ENCODE measurements at regions not wholly inside any gene's neighbourhood (a gene's known extent, or its start where the extent isn't known, plus 50 kb on each side); places are given as distances from the start of the nearest gene placed in this dataset.

- Histone ChIP-seq H3K27ac (ENCODE audit: low read length) (no peak overlapping the region), H3K9me3 (ENCODE audit: insufficient read depth, low read depth, low read length) (no peaks in the 10 kb centered on the region), H3K9ac (ENCODE audit: low read depth, low read length) (no peak overlapping the region), H3K36me3 (ENCODE audit: insufficient read depth, low read depth, low read length) (no peaks in the 10 kb centered on the region), H3K4me1 (ENCODE audit: insufficient read depth, low read length) (peaks cover 16% of the 10 kb centered on the region), H3K27me3 (ENCODE audit: insufficient read depth, low read length) (no peaks in the 10 kb centered on the region), H3K4me3 (ENCODE audit: low read length) (no peak overlapping the region)
These were observed 81.5 kb upstream of the NHSL1 start for GRCh38 chr6:138580801-138581200.

DNA sequence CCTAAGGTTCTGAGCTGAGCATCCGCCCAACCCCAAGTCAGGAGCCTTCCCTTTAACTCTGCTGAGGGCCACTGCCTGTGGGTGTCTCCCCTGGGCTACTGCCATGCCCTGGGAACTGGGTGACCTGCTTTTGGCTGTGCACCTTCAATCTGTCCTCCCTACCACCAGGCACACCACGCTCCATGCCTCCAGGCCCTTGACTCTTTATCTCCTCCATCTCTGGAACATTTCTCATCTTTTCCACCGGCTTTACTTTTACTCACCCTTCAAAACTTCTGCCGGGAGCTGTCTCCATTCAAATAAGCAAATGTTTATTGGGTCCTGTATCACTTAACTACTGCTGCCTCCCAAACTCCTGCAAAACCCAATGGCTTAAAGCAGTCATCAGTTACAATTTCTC is 83.3 kb upstream of the NHSL1 start:
- Histone ChIP-seq H3K4me3 (ENCODE audit: low read length) (no peak overlapping the region), H3K27me3 (ENCODE audit: insufficient read depth, low read length) (no peaks in the 10 kb centered on the region), H3K36me3 (ENCODE audit: insufficient read depth, low read depth, low read length) (no peaks in the 10 kb centered on the region), H3K9me3 (ENCODE audit: insufficient read depth, low read depth, low read length) (no peaks in the 10 kb centered on the region), H3K9ac (ENCODE audit: low read depth, low read length) (no peak overlapping the region), H3K27ac (ENCODE audit: low read length) (no peak overlapping the region), H3K4me1 (ENCODE audit: insufficient read depth, low read length) (peaks cover 5% of the 10 kb centered on the region)

GRCh38 chr6:138586638-138587037 is 87.3 kb upstream of the NHSL1 start:
- Histone ChIP-seq H3K27me3 (ENCODE audit: insufficient read depth, low read length) (no peaks in the 10 kb centered on the region), H3K4me3 (ENCODE audit: low read length) (no peak overlapping the region), H3K9ac (ENCODE audit: low read depth, low read length) (no peak overlapping the region), H3K9me3 (ENCODE audit: insufficient read depth, low read depth, low read length) (no peaks in the 10 kb centered on the region), H3K36me3 (ENCODE audit: insufficient read depth, low read depth, low read length) (no peaks in the 10 kb centered on the region), H3K27ac (ENCODE audit: low read length) (no peak overlapping the region), H3K4me1 (ENCODE audit: insufficient read depth, low read length) (peaks cover 1% of the 10 kb centered on the region; the same call in 1 of the 2 replicates)

DNA sequence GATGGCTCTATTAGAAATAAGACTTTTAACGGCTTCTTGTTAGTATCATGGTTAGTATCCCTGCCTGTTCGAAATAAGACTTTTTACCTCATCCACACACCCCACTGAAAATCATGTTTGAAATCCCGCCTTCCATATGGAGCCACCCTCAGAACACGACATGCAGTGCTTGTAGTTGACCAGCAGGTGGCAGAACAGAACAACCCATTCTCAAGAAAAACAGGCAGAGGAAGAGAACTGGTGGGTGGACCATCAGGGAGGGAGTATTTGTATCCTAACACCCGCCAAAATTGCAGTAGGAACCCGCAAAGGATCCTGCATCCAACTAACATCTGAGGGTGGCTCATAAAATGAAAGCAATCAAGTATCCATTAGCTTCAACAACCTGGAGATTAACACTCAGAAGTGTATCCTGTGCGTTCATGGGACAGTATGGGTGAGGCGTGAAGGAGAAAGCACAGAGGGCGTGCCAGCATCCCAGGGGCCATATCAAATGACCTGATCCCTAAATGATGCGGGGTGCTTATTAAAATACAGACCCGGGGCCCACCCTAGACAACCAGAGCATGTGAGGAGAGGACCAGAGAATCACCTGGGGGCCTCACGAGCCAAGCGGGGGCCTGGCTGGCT is 89.6 kb upstream of the NHSL1 start:
- no peaks in the 10 kb centered on the region for H3K9me3 ChIP-seq (ENCODE audit: insufficient read depth, low read depth, low read length)
- no peak overlapping the region for H3K9ac ChIP-seq (ENCODE audit: low read depth, low read length)
- H3K27me3 ChIP-seq (ENCODE audit: insufficient read depth, low read length) = no peaks in the 10 kb centered on the region
- no peak overlapping the region for H3K27ac ChIP-seq (ENCODE audit: low read length)
- no peak overlapping the region for H3K4me3 ChIP-seq (ENCODE audit: low read length)
- no peaks in the 10 kb centered on the region for H3K36me3 ChIP-seq (ENCODE audit: insufficient read depth, low read depth, low read length)
- H3K4me1 ChIP-seq (ENCODE audit: insufficient read depth, low read length) = peaks cover 19% of the 10 kb centered on the region

- Histone ChIP-seq H3K27ac (ENCODE audit: low read length) (no peak overlapping the region), H3K9ac (ENCODE audit: low read depth, low read length) (no peak overlapping the region), H3K27me3 (ENCODE audit: insufficient read depth, low read length) (no peaks in the 10 kb centered on the region), H3K36me3 (ENCODE audit: insufficient read depth, low read depth, low read length) (no peaks in the 10 kb centered on the region), H3K9me3 (ENCODE audit: insufficient read depth, low read depth, low read length) (no peaks in the 10 kb centered on the region), H3K4me1 (ENCODE audit: insufficient read depth, low read length) (peaks cover 34% of the 10 kb centered on the region), H3K4me3 (ENCODE audit: low read length) (no peak overlapping the region)
These were observed 91.8 kb upstream of the NHSL1 start for GRCh38 chr6:138590796-138591709.

DNA sequence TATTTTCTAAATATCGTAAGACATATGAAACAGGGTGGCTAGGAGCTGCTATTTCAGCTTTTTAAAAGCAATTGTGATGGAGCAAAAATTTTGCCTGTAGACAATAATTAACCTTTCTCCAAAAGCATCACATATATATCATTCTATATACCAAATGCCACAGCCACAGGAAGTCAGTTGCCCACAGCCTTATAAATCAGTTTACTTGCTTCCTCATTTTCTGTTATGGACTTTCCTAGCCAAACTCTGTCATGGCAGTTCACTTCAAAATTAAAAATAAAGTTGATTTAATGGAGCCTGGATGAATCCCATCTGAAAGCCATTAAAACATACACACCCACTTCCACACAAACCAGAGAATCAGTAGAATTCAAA is 93.4 kb upstream of the NHSL1 start:
- Histone ChIP-seq H3K4me1 (ENCODE audit: insufficient read depth, low read length) (peaks cover 40% of the 10 kb centered on the region), H3K9me3 (ENCODE audit: insufficient read depth, low read depth, low read length) (no peaks in the 10 kb centered on the region), H3K36me3 (ENCODE audit: insufficient read depth, low read depth, low read length) (no peaks in the 10 kb centered on the region), H3K27me3 (ENCODE audit: insufficient read depth, low read length) (no peaks in the 10 kb centered on the region), H3K27ac (ENCODE audit: low read length) (peak overlapping the region; percentile 77), H3K9ac (ENCODE audit: low read depth, low read length) (peak overlapping the region; percentile 69; the same call in 1 of the 2 replicates), H3K4me3 (ENCODE audit: low read length) (peak overlapping the region; percentile 51; the same call in 1 of the 2 replicates)

- Histone ChIP-seq H3K4me1 (ENCODE audit: insufficient read depth, low read length) (peaks cover 40% of the 10 kb centered on the region), H3K27me3 (ENCODE audit: insufficient read depth, low read length) (no peaks in the 10 kb centered on the region), H3K9me3 (ENCODE audit: insufficient read depth, low read depth, low read length) (no peaks in the 10 kb centered on the region), H3K4me3 (ENCODE audit: low read length) (peak overlapping the region; percentile 51; the same call in 1 of the 2 replicates), H3K36me3 (ENCODE audit: insufficient read depth, low read depth, low read length) (no peaks in the 10 kb centered on the region), H3K9ac (ENCODE audit: low read depth, low read length) (peak overlapping the region; percentile 69; the same call in 1 of the 2 replicates), H3K27ac (ENCODE audit: low read length) (peak overlapping the region; percentile 77)
These were observed 94.0 kb upstream of the NHSL1 start for GRCh38 chr6:138593124-138593877.

DNA sequence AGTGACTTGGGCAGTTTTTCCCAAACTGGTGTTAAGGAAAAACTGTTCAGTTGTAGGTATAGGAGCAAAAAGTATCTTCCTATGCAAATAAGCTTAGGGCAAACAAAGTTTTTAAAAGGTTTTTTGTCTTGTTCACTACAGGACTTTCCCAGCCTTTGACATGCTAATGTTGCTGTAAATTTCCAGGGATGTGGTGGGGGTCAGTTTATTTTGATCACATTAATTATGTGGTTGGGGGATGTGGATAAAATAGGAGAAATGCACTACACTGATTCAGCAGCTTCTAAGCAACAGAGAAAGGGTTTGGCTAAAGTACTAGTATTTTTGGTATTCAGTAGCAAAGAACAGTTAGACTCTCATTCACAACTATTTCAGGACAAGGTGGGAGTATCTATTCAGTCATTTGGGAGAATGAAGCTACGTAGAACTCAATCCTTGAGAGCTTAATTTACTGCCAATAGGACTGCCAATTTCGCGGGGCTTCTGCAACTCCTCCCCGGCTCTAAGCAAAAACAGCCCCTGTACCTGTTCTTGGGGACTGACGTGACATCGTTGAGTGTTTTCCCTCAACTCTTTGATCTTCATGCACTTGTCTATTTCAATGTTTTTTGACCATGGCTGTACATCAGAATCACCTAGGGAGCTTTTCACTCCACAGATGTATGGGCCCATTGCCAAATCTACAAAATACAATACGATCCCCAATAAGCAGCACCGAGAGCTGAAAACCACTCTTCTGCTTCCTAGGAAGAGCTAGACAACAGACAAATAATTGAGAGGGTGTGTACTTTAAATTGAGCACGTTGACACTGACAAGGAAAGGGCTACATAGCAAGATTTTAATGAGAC is 94.8 kb upstream of the NHSL1 start:
- H3K4me3 ChIP-seq (ENCODE audit: low read length) = peak overlapping the region; percentile 51; the same call in 1 of the 2 replicates
- peak overlapping the region; percentile 69; the same call in 1 of the 2 replicates for H3K9ac ChIP-seq (ENCODE audit: low read depth, low read length)
- H3K36me3 ChIP-seq (ENCODE audit: insufficient read depth, low read depth, low read length) = no peaks in the 10 kb centered on the region
- no peaks in the 10 kb centered on the region for H3K9me3 ChIP-seq (ENCODE audit: insufficient read depth, low read depth, low read length)
- no peaks in the 10 kb centered on the region for H3K27me3 ChIP-seq (ENCODE audit: insufficient read depth, low read length)
- peak overlapping the region; percentile 77 for H3K27ac ChIP-seq (ENCODE audit: low read length)
- peaks cover 40% of the 10 kb centered on the region for H3K4me1 ChIP-seq (ENCODE audit: insufficient read depth, low read length)

GRCh38 chr6:138594758-138595140 is 95.5 kb upstream of the NHSL1 start:
- peak overlapping the region; percentile 51; the same call in 1 of the 2 replicates for H3K4me3 ChIP-seq (ENCODE audit: low read length)
- no peaks in the 10 kb centered on the region for H3K36me3 ChIP-seq (ENCODE audit: insufficient read depth, low read depth, low read length)
- H3K4me1 ChIP-seq (ENCODE audit: insufficient read depth, low read length) = peaks cover 40% of the 10 kb centered on the region
- no peaks in the 10 kb centered on the region for H3K9me3 ChIP-seq (ENCODE audit: insufficient read depth, low read depth, low read length)
- no peak overlapping the region for H3K27ac ChIP-seq (ENCODE audit: low read length)
- H3K27me3 ChIP-seq (ENCODE audit: insufficient read depth, low read length) = no peaks in the 10 kb centered on the region
- H3K9ac ChIP-seq (ENCODE audit: low read depth, low read length) = peak overlapping the region; percentile 69; the same call in 1 of the 2 replicates

- H3K27me3 ChIP-seq (ENCODE audit: insufficient read depth, low read length) = no peaks in the 10 kb centered on the region
- peaks cover 42% of the 10 kb centered on the region for H3K4me1 ChIP-seq (ENCODE audit: insufficient read depth, low read length)
- H3K27ac ChIP-seq (ENCODE audit: low read length) = no peak overlapping the region
- H3K9ac ChIP-seq (ENCODE audit: low read depth, low read length) = no peak overlapping the region
- no peaks in the 10 kb centered on the region for H3K36me3 ChIP-seq (ENCODE audit: insufficient read depth, low read depth, low read length)
- H3K9me3 ChIP-seq (ENCODE audit: insufficient read depth, low read depth, low read length) = no peaks in the 10 kb centered on the region
- no peak overlapping the region for H3K4me3 ChIP-seq (ENCODE audit: low read length)
These were observed 96.8 kb upstream of the NHSL1 start for GRCh38 chr6:138596126-138596525.

- Histone ChIP-seq H3K27me3 (ENCODE audit: insufficient read depth, low read length) (no peaks in the 10 kb centered on the region), H3K36me3 (ENCODE audit: insufficient read depth, low read depth, low read length) (no peaks in the 10 kb centered on the region), H3K4me3 (ENCODE audit: low read length) (no peak overlapping the region), H3K4me1 (ENCODE audit: insufficient read depth, low read length) (peaks cover 42% of the 10 kb centered on the region), H3K27ac (ENCODE audit: low read length) (no peak overlapping the region), H3K9me3 (ENCODE audit: insufficient read depth, low read depth, low read length) (no peaks in the 10 kb centered on the region), H3K9ac (ENCODE audit: low read depth, low read length) (no peak overlapping the region)
These were observed 97.3 kb upstream of the NHSL1 start for GRCh38 chr6:138596591-138596990.
